HEK293 (cell line): ENCODE measurements at regions not wholly inside any gene's neighbourhood (a gene's known extent, or its start where the extent isn't known, plus 50 kb on each side); places are given as distances from the start of the nearest gene placed in this dataset.

Experiments
- CTCF ChIA-PET: fragments of 350-600 bp; formaldehyde crosslinking; extraction: SDS; loops from one replicate; lab custom pipeline; 2021; ENCODE audit warnings: antibody characterized with exemption; lab: Yijun Ruan, JAX
- POLR2A ChIA-PET: fragments of 300-600 bp; formaldehyde crosslinking; extraction: SDS; loops from one replicate; lab custom pipeline; 2020; ENCODE audit warnings: antibody characterized with exemption, inconsistent platforms; lab: Yijun Ruan, JAX
- H3K27ac ChIP-seq: fragments of 200-500 bp; sonication (Bioruptor generic); 2 replicates; pipeline ENCODE4 v1.5.1; 2014; ENCODE audit warnings: low read depth, low read length, control low read depth, inconsistent platforms; ENCODE audit errors: extremely low read depth
- H3K36me3 ChIP-seq, 2 experiments: fragments of 200-500 bp in 1 of 2; sonication (Bioruptor generic) in 1 of 2; 1 replicate in 1 of 2; 2 replicates in 1 of 2; pipeline ENCODE4 v1.5.1; 2014 to 2017; ENCODE audit warnings: inconsistent platforms in 2 of 2, low read length in 2 of 2; ENCODE audit not compliant: control insufficient read depth in 2 of 2, insufficient read depth in 1 of 2
- H3K4me1 ChIP-seq: fragments of 200-500 bp; sonication (Bioruptor generic); 2 replicates; pipeline ENCODE4 v1.5.1; 2014; ENCODE audit warnings: mild to moderate bottlenecking, low read length, inconsistent platforms; ENCODE audit not compliant: control insufficient read depth, insufficient read depth
- H3K4me3 ChIP-seq: 2 replicates; pipeline ENCODE4 v1.5.1; 2011; ENCODE audit warnings: low read depth, mild to moderate bottlenecking, control low read depth, low read length, moderate library complexity
- H3K9me3 ChIP-seq: fragments of 200-500 bp; sonication (Bioruptor generic); 2 replicates; pipeline ENCODE4 v1.5.1; 2014; ENCODE audit warnings: low read depth, low read length, inconsistent platforms; ENCODE audit not compliant: control insufficient read depth, insufficient read depth
- FEZF1 ChIP-seq: fragments of 450-650 bp; formaldehyde crosslinking; IDR thresholded peaks from 2 replicates; pipeline ENCODE4 v1.5.1; 2016; ENCODE audit warnings: missing biosample characterization, missing genetic modification characterization
- GLI4 ChIP-seq: fragments of 450-650 bp; formaldehyde crosslinking; IDR thresholded peaks from 2 replicates; pipeline ENCODE4 v1.5.1; 2016; ENCODE audit warnings: missing biosample characterization, missing genetic modification characterization
- INSM2 ChIP-seq: fragments of 450-650 bp; formaldehyde crosslinking; IDR thresholded peaks from 2 replicates; pipeline ENCODE4 v1.5.1; 2016; ENCODE audit warnings: missing biosample characterization, missing genetic modification characterization
- MYNN ChIP-seq: fragments of 450-650 bp; formaldehyde crosslinking; IDR thresholded peaks from 2 replicates; pipeline ENCODE4 v1.5.1; 2016; ENCODE audit warnings: missing biosample characterization, missing genetic modification characterization, borderline replicate concordance
- MZF1 ChIP-seq: fragments of 450-650 bp; formaldehyde crosslinking; IDR thresholded peaks from 2 replicates; pipeline ENCODE4 v1.5.1; 2017; ENCODE audit warnings: missing biosample characterization, missing genetic modification characterization, borderline replicate concordance
- ZFHX2 ChIP-seq: fragments of 450-650 bp; formaldehyde crosslinking; conservative IDR thresholded peaks from 2 replicates; pipeline ENCODE4 v1.5.1; 2016; ENCODE audit warnings: missing biosample characterization, missing genetic modification characterization
- ZFP37 ChIP-seq: fragments of 450-650 bp; formaldehyde crosslinking; IDR thresholded peaks from 2 replicates; pipeline ENCODE4 v1.5.1; 2016; ENCODE audit warnings: missing biosample characterization, missing genetic modification characterization
- ZNF132 ChIP-seq: fragments of 450-650 bp; formaldehyde crosslinking; IDR thresholded peaks from 2 replicates; pipeline ENCODE4 v1.5.1; 2017; ENCODE audit warnings: missing biosample characterization, missing genetic modification characterization, borderline replicate concordance
- ZNF248 ChIP-seq: fragments of 450-650 bp; formaldehyde crosslinking; IDR thresholded peaks from 2 replicates; pipeline ENCODE4 v1.5.1; 2017; ENCODE audit warnings: missing biosample characterization, missing genetic modification characterization
- ZNF26 ChIP-seq: fragments of 450-650 bp; formaldehyde crosslinking; IDR thresholded peaks from 2 replicates; pipeline ENCODE4 v1.5.1; 2016; ENCODE audit warnings: missing biosample characterization, missing genetic modification characterization
- ZNF274 ChIP-seq, 2 experiments: fragments of 200-500 bp in 1 of 2; fragments of 450-650 bp in 1 of 2; sonication (Bioruptor generic) in 1 of 2; formaldehyde crosslinking in 1 of 2; IDR thresholded peaks; 2 replicates each; pipeline versions ENCODE4 v1.5.1 to v1.6.1; 2014 to 2016; ENCODE audit warnings: borderline replicate concordance in 1 of 2, inconsistent platforms in 1 of 2, low read length in 1 of 2, missing biosample characterization in 1 of 2, missing genetic modification characterization in 1 of 2
- ZNF280D ChIP-seq: fragments of 450-650 bp; formaldehyde crosslinking; IDR thresholded peaks from 2 replicates; pipeline ENCODE4 v1.5.1; 2016; ENCODE audit warnings: missing biosample characterization, missing genetic modification characterization
- ZNF362 ChIP-seq: fragments of 450-650 bp; formaldehyde crosslinking; IDR thresholded peaks from 2 replicates; pipeline ENCODE4 v1.5.1; 2016; ENCODE audit warnings: missing biosample characterization, missing genetic modification characterization
- ZNF510 ChIP-seq: fragments of 450-650 bp; formaldehyde crosslinking; IDR thresholded peaks from 2 replicates; pipeline ENCODE4 v1.5.1; 2018; ENCODE audit warnings: mild to moderate bottlenecking, missing genetic modification characterization, missing biosample characterization; ENCODE audit not compliant: insufficient replicate concordance
- ZNF513 ChIP-seq: fragments of 450-650 bp; IDR thresholded peaks from 2 replicates; pipeline ENCODE4 v1.5.1; 2018; ENCODE audit warnings: missing biosample characterization, missing genetic modification characterization
- ZNF518A ChIP-seq: fragments of 450-650 bp; formaldehyde crosslinking; conservative IDR thresholded peaks from 2 replicates; pipeline ENCODE4 v1.5.1; 2016; ENCODE audit warnings: low read depth, missing biosample characterization, missing genetic modification characterization
- ZNF626 ChIP-seq: fragments of 450-650 bp; sonication (Bioruptor Pico); formaldehyde crosslinking; IDR thresholded peaks from 2 replicates; pipeline ENCODE4 v1.5.1; 2018; ENCODE audit warnings: missing biosample characterization, missing genetic modification characterization, inconsistent platforms
- ZSCAN23 ChIP-seq: fragments of 450-650 bp; formaldehyde crosslinking; IDR thresholded peaks from 2 replicates; pipeline ENCODE4 v1.5.1; 2016; ENCODE audit warnings: missing biosample characterization, missing genetic modification characterization

- Histone ChIP-seq H3K36me3 (no peaks in the 10 kb centered on the region), H3K4me3 (no peak overlapping the region), H3K27ac (peak overlapping the region; percentile 40), H3K9me3 (no peaks in the 10 kb centered on the region; the same call in 1 of the 2 replicates), H3K4me1 (peaks cover 39% of the 10 kb centered on the region)
- POLR2A ChIA-PET: interaction anchor here (1.3 kb wide), 1 partner anchor 30 kb away, joined by 4 read pairs; no protein-coding TSS in a partner anchor
- CTCF ChIA-PET: interaction anchor here (0.9 to 1.5 kb wide), 2 partner anchors 9 to 10 kb away, joined by 4 to 5 read pairs; no protein-coding TSS in a partner anchor
- peak; percentile 71 for TF ChIP-seq FEZF1 (tag by site-specific recombination)
- peak; percentile 62; the same call in 1 of the 2 replicates for TF ChIP-seq MZF1 (tag by site-specific recombination)
- no peak for TF ChIP-seq ZSCAN23 (tag by site-specific recombination)
- TF ChIP-seq ZNF26 (tag by site-specific recombination): no peak
Observed at GRCh38 chr6:4322134-4322845, 186.9 kb upstream of the ECI2 start.

GRCh38 chr6:4320860-4321259 lies 185.5 kb upstream of the ECI2 start:
- Histone ChIP-seq H3K4me1 (peaks cover 39% of the 10 kb centered on the region), H3K9me3 (no peaks in the 10 kb centered on the region), H3K36me3 (no peaks in the 10 kb centered on the region), H3K27ac (peak overlapping the region; percentile 60), H3K4me3 (no peak overlapping the region)
- POLR2A ChIA-PET: no interaction called here
- CTCF ChIA-PET: no interaction called here
- TF ChIP-seq GLI4 (no peak), ZNF513 (tag by site-specific recombination) (peak; percentile 87), ZNF132 (tag by site-specific recombination) (no peak), ZNF280D (tag by site-specific recombination) (no peak), ZNF510 (peak; percentile 28), ZNF362 (tag by site-specific recombination) (no peak), INSM2 (tag by site-specific recombination) (peak; percentile 97), ZFP37 (tag by site-specific recombination) (0 out of 2 replicates have a peak, but pooled peaks have one; percentile 55), ZFHX2 (tag by site-specific recombination) (no peak), ZNF626 (tag by site-specific recombination) (no peak), ZNF518A (tag by site-specific recombination) (peak; percentile 57; the same call in 1 of the 2 replicates), MYNN (tag by site-specific recombination) (no peak), ZNF248 (tag by site-specific recombination) (no peak), ZNF274 (IDR thresholded peaks at IDR 0.05; ENCODE audit: low read length) (no peak), ZNF274 (tag by site-specific recombination; IDR thresholded peaks at IDR 0.05; ENCODE audit: borderline replicate concordance) (no peak)
